GDM1 (cell line): ENCODE measurements at regions not wholly inside any gene's neighbourhood (a gene's known extent, or its start where the extent isn't known, plus 50 kb on each side); places are given as distances from the start of the nearest gene placed in this dataset.
"Not testable (repeated sequence)": the region's sequence is repeated elsewhere in the genome, so short reads cannot be mapped to it uniquely, and the experiment has no call there.

ENCODE experiments used
- DNase-seq: peaks from one replicate; lab custom pipeline; 2025; lab: John Stamatoyannopoulos, UW

DNA sequence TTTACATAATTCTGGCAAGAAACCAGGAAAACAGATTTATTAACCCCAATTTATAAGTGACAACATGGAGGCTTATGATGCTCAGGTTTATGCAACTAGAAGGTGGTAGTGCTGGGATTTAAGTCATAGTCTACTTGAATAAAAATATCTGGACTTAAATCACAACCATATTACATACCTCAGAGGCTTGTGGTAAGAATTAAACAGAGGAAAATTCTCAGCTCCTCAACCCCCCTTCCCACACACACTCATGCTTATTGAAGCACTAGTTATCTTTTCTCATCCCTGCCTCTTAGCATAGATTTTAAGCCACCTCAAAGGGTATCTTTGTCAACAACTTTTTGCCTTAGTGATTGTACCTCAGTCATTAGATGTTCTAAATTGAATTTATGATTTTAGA, 731.0 kb downstream of the PRELID2 start:
- DNase-seq: no peak

DNA sequence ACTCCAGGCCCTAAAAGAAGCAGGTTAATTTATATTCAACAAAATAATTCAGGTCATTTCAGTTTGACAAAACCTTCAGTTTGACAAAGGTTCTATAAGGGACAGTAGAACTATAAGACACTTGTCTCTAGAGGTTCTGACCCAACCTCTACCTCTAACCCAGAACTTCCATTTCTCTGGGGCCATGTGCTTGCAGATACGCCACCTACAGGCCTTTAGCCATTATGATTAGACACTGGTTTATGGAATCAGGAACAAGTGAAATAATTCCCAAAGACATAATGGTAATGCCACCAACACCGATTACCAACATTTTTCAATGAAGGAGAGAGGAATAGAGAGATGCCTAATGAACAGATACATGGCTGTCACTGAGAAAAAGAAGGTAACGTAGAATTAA, 733.9 kb downstream of the PRELID2 start:
- no peak for DNase-seq

DNA sequence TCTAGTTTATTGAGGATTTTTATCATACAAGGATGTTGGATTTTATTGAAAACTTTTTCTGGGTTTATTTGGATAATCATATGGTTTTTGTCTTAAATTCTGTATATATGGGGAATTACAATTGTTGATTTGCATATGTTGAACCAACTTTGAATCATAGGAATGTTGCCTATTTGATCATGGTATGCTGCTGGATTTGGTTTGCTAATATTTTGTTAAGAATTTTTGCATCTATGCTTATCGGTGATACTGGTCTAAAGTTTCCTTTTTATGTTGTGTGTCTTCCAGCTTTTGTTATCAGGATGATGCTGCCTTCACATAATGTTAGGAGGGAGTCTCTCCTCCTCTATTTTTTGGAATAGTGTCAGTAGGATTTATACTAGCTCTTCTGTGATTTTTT, 745.0 kb downstream of the PRELID2 start:
- no peak for DNase-seq

DNA sequence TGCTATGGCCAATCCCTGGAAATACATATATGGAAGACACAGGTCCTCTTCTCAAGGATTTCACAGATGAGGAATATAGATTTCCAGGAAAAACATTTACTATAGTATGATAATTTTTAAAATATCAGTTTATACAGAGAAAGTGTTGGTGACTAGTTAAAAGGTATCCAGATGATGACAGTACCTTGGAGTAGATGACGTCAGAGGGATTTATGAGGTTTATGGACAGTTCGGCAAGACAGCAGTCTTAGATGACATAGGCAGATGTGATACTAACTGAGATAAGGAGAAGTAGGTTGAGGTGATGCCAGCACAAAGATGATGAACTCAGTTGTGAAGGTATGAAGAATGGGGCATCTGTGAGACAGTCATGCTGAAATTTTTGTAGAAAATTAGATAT, 750.3 kb downstream of the PRELID2 start:
- no peak for DNase-seq

DNA sequence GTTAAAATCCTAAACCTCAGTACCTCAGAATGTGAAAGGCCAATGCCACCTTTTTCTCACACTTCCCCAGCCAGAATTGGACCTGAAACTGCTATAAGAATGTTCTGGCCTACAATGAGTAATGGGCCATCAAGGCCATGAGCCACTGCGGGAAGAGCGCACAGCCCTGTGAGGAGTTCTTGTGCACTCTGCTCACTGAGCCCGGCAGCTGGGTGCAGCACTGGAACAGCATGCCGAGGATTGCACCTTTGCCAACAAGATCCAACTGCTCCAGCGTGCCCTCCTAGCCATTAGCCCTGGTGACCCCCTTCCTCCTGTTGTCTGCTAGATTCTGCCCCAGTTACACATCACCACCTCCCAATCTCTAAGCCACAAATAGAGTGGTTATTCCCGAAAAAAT, 758.1 kb downstream of the PRELID2 start:
- DNase-seq: no peak

DNA sequence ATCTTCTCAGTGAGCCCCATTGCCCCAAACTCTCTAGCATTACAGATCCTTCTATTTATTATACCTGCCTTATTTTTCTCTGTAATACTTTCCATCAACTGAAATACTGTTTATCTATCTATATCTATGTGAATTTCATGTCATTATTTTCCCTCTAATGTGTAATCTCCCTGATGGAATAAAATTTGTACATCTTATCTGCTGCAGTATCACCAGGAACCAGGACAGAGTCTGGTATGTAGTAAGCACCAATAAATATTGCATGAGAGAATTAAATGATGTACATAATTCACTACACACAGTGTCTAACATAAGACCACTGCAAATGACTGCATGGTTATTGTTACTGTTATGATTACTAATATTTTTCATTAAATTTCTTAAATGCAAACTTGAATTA, 759.1 kb downstream of the PRELID2 start:
- no peak for DNase-seq

DNA sequence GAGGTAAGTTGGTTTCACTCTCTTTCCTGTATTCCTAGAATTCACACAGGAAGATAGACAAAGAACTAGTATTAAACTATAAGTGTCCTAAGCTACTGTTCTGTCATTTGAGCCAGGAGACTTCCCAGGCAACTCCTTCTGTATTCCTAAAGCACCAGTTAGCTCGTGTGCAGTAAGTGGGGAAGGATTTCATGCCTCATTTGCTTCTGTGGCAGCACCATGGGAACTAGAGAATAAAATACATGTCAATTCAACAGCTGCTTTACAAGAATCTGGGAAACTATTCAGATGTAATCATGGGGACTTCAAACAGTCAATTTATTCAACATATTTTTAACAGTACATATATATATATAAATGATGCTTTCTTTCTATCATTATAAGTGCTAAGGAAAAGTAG, 762.3 kb downstream of the PRELID2 start:
- no peak for DNase-seq

DNA sequence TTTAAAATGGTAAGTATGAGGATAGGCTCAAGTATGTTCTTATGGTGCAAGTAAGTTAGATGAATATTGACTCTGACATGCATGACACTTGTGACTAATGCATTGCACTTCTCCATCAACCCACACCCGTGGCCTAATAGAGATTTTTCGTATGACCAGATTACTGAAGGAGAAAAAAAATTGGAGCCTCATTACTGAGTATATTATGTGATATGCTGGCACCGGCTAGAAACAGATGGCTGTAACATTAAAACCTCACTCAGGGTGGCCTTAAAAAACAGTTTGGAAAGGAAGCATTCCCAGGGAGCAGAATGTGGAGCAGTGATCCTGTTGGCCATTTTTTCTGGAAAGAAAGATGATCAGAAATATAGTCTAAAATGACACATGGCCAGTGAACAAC, 766.4 kb downstream of the PRELID2 start:
- no peak for DNase-seq

DNA sequence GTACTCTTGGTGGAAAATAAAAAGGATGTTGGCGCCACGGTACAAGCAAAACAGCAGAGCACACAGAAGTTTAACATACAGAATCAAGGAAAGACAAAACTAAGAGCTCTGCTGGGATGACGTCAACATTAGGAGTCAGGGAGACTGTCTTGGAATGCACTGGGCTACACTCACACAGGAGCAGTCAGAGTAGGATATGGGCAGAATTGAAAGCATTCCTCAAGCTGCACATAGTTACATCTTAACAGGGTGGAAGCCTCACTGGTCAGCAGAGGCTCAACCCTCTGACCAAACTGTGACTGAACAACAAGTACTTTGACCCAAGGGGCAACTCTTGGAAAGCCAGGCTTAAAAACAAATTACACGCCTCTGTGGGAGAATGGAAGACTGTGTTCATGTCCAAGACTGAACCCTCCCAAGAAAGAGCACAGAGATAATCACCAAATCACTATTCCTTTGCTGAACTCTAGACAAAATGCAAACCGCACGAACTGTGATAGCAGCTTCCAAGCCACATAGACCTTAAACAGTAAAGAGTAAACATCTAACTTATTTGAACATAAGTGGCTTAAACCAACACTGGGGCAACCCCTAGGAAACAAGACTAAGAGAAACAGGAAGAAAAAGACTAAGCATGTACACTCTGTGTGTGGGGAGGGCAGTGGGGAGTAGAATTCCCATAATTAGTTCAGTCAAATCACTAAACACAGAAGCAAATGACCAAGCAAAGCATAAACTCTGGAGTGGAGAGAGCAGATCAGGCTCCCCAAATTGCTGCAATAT, 772.7 kb downstream of the PRELID2 start:
- no peak for DNase-seq

DNA sequence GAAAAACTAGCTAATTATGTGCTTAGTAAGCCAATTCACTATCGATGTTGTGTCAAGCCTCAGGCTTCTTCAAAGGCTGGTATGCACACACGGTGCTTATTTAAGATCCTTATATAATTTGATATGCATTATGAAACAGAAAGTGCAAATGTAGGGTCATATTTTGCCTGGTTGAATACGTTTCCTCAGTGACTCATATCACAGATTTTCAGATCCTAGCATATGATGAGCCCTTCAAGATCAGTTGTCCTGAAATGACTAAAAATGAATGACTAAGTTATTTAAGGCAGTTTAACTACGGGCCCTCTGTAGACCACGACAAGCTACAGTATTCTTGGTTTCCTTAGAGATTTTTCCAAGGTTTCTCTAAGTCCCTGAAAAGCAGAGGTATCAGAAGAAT, 778.3 kb downstream of the PRELID2 start:
- no peak for DNase-seq

DNA sequence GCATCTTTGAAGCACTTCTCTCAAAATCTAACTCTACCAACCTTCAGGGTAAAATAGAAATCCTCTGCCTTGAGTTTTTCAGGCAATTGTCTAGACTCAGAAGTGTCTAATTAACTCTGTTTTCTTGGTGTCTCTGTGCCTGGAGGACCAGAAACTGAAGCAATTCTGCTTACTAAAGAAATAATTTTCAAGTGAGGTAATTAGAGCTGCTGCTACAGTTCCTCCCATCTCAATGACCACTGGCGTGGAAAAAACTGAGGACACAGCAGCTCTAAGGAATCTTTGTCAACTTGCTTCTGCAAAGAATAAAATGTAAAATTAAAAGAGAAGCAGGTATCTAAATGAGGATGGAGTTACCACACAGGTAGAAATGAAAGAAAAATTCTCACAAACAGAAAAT, 785.0 kb downstream of the PRELID2 start:
- DNase-seq: no peak

DNA sequence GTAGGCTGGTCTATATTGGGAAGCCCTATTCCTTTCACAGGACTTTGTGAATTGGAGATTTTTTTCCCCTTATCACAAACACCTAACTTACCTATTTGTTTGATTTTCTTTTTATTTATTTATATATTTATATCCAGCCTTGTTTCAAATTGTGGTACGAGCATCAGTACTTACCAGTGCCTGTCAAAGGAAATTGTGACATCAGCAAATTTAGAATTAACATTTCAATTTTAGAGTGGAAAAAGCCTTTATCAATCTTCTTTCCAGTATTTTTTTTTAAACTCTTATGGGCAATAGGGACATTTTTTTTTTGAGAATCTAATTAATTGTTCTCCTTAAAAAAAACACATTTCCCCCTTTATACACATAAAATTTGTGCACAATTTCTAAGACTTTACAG, 790.2 kb downstream of the PRELID2 start:
- DNase-seq: no peak

DNA sequence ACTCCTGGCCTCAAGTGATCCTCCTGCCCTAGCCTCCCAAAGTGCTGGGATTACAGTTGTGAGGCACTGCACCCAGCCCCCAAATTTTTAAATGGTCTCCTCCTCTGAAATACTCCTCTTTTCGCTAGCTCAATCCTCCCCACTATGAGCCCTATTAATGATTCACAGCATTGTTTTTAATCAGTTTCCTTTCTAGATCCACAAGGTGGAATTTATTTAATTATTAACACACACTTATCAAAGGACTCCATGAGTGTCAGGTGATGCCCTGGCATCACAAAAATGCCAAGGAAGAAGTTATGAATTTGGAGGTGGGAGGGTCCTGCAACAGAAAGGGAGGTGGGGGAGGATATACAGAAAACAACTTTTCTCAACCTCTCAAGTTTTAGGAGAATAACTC, 806.5 kb downstream of the PRELID2 start:
- no peak for DNase-seq

DNA sequence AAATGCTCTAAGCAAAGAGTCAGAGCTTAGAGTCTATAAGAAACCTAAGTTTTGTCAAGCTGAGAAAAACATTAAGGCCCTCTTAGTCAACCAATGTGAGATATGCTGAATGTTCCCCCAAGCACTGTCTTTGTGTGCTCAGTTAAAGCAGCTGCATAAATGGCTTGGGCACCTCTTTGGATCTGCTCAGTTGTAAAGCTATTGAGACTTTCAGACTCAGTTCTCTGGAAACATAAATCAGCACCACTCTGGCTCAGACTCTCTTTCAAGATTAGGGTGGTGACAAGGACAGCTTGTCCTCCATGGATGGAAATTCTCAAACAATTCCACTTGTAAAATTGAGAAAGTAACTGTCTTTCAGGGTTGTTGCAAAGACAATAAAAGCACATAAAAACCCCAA, 807.9 kb downstream of the PRELID2 start:
- DNase-seq: no peak

DNA sequence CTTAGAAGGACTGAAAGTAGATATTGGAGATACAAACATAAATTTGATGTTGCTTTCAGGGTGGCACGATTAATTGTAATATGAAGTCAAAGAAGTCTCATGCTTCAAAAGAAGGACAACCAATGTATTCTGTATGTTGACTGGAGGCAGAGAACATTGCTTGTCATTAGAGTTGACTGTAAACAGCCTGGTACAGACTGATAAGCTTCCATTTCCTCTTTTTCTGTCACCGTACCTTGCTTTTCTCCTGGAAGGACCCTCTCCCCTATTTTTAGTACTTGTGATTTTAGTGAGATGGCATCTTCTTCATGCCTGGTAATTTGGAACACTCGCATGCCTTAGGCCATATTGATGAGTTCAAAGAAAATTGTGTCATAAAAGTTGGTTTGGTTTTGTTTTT, 809.4 kb downstream of the PRELID2 start:
- DNase-seq: no peak

DNA sequence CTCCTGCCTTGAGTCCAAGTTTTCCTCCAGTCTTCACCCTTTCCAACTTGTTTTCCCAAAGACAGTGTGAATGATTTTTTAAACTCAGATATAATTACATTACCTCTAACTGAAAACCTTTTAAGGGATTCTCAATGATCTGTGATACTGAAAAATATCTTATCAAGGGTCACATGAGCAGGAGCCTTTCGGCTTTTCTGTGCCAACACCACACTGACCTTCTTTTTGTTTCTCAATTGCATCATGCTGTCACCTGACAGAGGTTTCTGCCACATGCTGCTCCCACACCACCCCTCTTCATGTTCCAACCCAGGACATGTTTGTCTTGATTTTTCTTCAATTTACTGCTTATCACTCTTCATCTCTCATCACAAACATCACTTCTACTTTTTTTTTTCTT, 820.0 kb downstream of the PRELID2 start:
- DNase-seq: no peak

DNA sequence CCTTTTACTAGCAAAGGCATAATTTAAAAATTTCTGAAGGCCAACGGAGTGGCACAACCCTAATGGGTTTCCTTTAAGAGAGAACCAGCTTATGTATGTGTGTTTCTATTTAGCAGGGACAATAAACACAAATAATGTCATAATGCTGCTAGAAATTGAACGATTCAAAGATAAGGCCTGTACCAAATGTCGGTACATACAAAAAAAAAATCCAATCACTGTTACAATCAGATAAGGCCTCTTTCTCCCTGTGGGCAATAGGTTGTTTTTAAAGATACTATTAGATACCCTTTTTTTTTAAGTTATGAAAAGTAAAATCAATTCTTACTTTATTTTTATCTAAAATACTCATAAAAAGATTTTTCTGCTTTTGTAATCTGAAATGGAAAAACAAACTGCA, 821.0 kb downstream of the PRELID2 start:
- no peak for DNase-seq

DNA sequence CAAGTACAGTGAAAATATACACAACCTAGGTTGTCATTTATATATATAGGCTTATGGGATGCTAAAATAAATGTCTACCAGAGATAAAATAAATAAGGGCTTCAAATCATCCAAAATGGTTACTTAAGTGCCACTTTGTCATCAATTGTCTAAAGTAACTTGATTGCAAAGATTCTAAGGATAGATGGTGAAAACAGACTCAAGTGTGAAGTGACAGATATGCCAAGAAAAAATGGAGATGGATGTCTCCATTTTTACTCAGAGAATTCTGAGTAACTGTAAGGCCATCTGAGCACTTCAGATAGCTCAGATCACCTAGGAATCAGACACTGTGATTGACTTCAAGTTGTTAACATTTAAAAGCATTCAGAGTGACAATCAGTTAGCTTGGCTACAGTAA, 824.3 kb downstream of the PRELID2 start:
- DNase-seq: no peak

DNA sequence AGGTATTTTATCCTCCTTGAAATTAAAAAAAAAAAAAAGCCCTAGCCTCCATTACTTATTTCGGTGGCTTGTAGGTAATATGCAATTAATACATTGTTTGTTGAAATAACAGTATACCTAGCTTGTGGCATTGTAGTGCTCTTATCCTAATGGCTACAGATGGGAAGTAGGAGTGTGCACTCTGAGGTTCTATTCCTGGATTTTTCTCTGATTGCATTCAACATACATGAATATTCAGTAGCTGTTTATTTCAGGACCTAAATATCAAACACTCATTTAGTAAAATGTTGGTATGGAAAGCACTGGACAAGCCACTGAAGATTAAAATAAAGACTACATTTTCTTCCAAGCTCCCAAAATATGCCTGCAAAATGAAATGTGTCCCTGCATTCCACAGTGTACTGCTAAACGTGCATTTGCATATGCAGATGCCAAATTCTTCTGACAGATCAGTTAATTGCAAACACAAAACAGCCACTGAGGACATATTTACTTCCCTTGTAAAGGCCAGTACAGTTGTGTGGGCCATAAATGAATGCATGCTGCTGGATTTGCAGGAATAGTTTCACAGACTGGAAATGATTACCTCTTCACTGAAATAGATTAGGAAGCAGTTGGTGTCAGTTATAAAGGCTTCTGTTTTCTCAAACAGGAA, 826.1 kb downstream of the PRELID2 start:
- DNase-seq: no peak

DNA sequence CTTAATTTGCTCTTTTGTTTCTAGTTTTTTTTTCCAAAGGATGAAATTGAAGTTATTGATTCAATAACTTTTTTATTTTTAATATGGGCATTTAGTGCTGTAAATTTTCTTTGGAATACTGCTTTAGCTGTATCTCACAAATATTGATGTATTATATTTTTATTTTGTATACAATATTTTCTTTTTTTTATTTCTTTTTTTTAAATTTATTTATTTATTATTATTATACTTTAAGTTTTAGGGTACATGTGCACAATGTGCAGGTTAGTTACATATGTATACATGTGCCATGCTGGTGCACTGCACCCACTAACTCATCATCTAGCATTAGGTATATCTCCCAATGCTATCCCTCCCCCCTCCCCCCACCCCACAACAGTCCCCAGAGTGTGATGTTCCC, 823.7 kb downstream of the KCTD16 start:
- DNase-seq: not testable (repeated sequence)

DNA sequence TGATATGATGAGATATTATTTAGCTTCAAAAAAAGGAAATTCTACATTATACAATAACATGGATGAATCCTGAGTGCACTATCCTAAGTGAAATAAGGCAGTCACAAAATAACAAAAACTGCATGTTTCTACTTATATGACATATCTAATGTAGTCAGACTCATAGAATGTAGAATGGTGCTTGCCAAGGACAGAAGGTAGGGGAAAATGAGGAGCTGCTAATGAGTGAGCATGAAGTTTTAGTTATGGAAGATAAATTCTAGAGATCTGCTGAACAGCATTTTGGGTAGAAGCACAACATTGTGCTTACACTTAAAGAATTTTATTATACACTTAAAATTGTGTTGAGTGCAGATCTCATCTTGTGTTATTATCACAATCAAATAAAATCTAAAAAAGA, 812.4 kb downstream of the KCTD16 start:
- no peak for DNase-seq

DNA sequence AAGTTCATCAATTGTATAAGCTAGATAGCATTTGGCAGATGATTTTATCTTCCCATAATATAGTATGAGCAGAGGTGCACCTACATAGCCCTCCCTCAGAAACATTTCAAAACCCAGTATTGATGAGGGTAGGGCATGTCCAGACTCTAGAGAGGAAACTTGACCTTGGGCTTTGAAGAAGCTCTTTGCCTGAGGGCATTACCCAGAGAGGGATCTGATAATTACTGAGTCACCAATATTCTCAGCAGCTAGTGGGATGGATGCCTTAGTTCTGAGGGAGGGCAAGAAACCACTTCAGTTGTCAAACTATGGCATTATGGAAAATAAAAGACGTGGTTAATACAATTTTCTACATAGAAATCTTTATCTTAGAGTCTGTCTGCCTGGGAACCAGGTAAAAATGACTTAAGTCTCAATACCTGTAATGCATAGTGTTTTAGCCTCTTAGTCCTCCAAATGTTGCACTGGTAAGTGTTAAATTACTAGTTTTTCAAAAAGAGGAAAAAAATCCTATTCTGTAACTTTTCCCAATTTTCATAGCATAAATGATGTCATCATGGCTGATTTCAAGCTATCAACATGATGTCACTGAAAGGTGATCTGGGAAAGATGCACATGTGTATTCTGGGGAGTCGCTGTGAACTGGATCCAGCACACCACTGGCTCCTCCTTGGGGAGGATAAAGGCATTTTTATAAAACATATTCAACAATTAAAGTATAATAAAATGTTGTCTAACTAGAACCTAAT, 809.0 kb downstream of the KCTD16 start:
- DNase-seq: no peak

DNA sequence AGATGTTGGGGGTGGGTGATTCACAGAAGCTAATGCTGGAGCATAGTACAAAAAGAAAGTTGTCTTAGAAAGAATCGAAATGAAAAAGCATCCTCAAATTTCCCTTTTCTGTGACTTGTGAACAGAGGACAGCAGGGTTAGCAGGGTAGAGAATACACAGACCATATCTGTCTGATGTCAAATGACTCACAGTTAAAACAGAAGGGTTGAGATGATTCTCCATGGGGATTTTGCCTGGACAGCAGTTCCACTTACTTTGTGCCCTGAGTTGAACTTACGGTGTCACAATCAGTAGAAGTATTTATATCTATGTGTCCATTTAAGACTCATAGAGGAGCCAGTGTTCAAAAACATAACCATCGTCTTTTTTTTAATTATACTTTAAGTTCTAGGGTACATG, 801.6 kb downstream of the KCTD16 start:
- no peak for DNase-seq
